ENCODE measurements at regions not wholly inside any gene's neighbourhood (a gene's known extent, or its start where the extent isn't known, plus 50 kb on each side); places are given as distances from the start of the nearest gene placed in this dataset.

GRCh38 chr2:16520891-16521290, 144.7 kb downstream of the CYRIA start:
- no peak for TF ChIP-seq POLR2A (IDR thresholded peaks at IDR 0.05; ENCODE audit: control extremely low read depth in 1 of 2, low read depth in 2 of 2, low read length in 2 of 2)
- TF ChIP-seq, protein P1, sequence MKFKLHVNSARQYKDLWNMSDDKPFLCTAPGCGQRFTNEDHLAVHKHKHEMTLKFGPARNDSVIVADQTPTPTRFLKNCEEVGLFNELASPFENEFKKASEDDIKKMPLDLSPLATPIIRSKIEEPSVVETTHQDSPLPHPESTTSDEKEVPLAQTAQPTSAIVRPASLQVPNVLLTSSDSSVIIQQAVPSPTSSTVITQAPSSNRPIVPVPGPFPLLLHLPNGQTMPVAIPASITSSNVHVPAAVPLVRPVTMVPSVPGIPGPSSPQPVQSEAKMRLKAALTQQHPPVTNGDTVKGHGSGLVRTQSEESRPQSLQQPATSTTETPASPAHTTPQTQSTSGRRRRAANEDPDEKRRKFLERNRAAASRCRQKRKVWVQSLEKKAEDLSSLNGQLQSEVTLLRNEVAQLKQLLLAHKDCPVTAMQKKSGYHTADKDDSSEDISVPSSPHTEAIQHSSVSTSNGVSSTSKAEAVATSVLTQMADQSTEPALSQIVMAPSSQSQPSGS (IDR thresholded peaks at IDR 0.05; ENCODE audit: low read length) = no peak

Data from H1 (cell line).